Peyer's patch (tissue), 4 donors: ENCODE measurements at regions not wholly inside any gene's neighbourhood (a gene's known extent, or its start where the extent isn't known, plus 50 kb on each side); places are given as distances from the start of the nearest gene placed in this dataset.

Source experiments
- POLR2A ChIP-seq, 2 donors: fragments of 450-650 bp; IDR thresholded peaks; one replicate each; pipeline ENCODE4 v1.5.1; 2017; ENCODE audit warnings: antibody characterized with exemption in 2 of 2, mild to moderate bottlenecking in 2 of 2, moderate library complexity in 2 of 2
- TF ChIP-seq, protein P1 (sequence below), 6 experiments: fragments of 450-650 bp in 4 of 6; fragments of 200-600 bp in 2 of 6; sonication (generic) in 1 of 6; IDR thresholded peaks; one replicate each; pipeline ENCODE4 v1.5.1; 2017 to 2019; ENCODE audit warnings: antibody characterized with exemption in 6 of 6, mild to moderate bottlenecking in 3 of 6, moderate library complexity in 1 of 6

DNA sequence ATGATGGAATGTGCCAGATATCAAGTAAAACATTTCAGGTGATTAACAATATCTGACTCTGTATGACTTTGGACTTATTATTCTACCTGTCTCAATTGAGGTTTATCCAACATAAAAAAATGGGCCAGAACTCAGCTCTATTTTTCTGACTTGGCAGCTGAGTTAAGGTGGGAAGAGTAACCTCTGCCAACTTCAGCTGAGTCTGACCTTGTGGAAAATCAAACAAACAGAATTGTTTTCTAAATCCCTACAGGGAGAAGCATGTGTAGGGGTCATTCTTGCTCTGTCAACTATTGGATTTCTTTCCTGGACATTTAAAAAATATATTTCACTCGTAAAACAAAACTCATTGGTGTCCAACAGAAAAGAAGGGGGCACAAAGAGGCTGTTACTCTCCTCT, 139.4 kb upstream of the TLR4 start:
- TF ChIP-seq, protein P1, sequence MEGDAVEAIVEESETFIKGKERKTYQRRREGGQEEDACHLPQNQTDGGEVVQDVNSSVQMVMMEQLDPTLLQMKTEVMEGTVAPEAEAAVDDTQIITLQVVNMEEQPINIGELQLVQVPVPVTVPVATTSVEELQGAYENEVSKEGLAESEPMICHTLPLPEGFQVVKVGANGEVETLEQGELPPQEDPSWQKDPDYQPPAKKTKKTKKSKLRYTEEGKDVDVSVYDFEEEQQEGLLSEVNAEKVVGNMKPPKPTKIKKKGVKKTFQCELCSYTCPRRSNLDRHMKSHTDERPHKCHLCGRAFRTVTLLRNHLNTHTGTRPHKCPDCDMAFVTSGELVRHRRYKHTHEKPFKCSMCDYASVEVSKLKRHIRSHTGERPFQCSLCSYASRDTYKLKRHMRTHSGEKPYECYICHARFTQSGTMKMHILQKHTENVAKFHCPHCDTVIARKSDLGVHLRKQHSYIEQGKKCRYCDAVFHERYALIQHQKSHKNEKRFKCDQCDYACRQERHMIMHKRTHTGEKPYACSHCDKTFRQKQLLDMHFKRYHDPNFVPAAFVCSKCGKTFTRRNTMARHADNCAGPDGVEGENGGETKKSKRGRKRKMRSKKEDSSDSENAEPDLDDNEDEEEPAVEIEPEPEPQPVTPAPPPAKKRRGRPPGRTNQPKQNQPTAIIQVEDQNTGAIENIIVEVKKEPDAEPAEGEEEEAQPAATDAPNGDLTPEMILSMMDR (IDR thresholded peaks at IDR 0.05), result no peak
- no peak for TF ChIP-seq POLR2A (IDR thresholded peaks at IDR 0.05)
